Skeletal muscle tissue (tissue), 3 donors: ENCODE measurements at regions not wholly inside any gene's neighbourhood (a gene's known extent, or its start where the extent isn't known, plus 50 kb on each side); places are given as distances from the start of the nearest gene placed in this dataset.

Source experiments
- H3K27ac ChIP-seq: one replicate; pipeline ENCODE4 v1.7.0; 2013; ENCODE audit warnings: mild to moderate bottlenecking, low read depth, low read length, inconsistent platforms
- H3K27me3 ChIP-seq, 3 donors: one replicate each; pipeline ENCODE4 v1.7.0; 2013; ENCODE audit warnings: low read length in 3 of 3; ENCODE audit not compliant: control insufficient read depth in 3 of 3, insufficient read depth in 3 of 3
- H3K36me3 ChIP-seq, 3 donors: one replicate each; pipeline ENCODE4 v1.7.0; 2013; ENCODE audit warnings: low read length in 3 of 3; ENCODE audit not compliant: control insufficient read depth in 3 of 3, insufficient read depth in 3 of 3
- H3K4me1 ChIP-seq, 3 donors: one replicate each; pipeline ENCODE4 v1.7.0; 2013; ENCODE audit warnings: low read length in 3 of 3, mild to moderate bottlenecking in 3 of 3; ENCODE audit not compliant: control insufficient read depth in 3 of 3, insufficient read depth in 3 of 3
- H3K4me3 ChIP-seq, 3 donors: one replicate each; pipeline ENCODE4 v1.7.0; 2013; ENCODE audit warnings: low read length in 3 of 3
- H3K9ac ChIP-seq, 3 donors: one replicate each; pipeline ENCODE4 v1.7.0; 2013; ENCODE audit warnings: low read length in 3 of 3, mild to moderate bottlenecking in 3 of 3, moderate library complexity in 2 of 3, low read depth in 1 of 3
- H3K9me3 ChIP-seq, 3 donors: one replicate each; pipeline ENCODE4 v1.7.0; 2013; ENCODE audit warnings: low read length in 3 of 3; ENCODE audit not compliant: control insufficient read depth in 3 of 3
- donor health status: Osteomylitis.

GRCh38 chr6:104623052-104623690 is 236.5 kb downstream of the HACE1 start:
- no peak overlapping the region for H3K27ac ChIP-seq
- no peaks in the 10 kb centered on the region for H3K9me3 ChIP-seq
- H3K27me3 ChIP-seq, result no peaks in the 10 kb centered on the region
- no peak overlapping the region for H3K9ac ChIP-seq
- no peak overlapping the region for H3K4me3 ChIP-seq
- H3K4me1 ChIP-seq, result no peaks in the 10 kb centered on the region
- no peaks in the 10 kb centered on the region for H3K36me3 ChIP-seq

DNA sequence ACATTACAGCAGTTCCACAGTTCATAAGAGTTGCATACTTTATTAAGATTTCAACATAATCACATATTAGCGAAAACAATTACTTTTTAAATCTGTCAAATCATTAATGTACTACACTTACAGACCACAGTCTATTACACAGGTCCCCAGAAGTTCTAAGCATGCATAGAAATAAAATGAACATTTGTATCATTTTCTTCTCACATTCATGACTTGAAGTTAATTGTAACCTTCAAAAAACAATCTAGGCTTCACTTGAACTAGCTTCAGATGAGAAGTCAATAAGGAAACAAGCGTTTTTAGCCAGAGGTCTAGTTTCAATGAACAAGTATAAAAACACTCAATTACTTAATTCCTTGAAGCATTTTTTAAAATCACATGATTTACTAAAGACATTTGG is 238.3 kb downstream of the HACE1 start:
- H3K36me3 ChIP-seq, result no peaks in the 10 kb centered on the region
- no peak overlapping the region for H3K27ac ChIP-seq
- H3K27me3 ChIP-seq, result no peaks in the 10 kb centered on the region
- no peak overlapping the region for H3K4me3 ChIP-seq
- no peak overlapping the region for H3K9ac ChIP-seq
- no peaks in the 10 kb centered on the region for H3K4me1 ChIP-seq
- no peaks in the 10 kb centered on the region for H3K9me3 ChIP-seq

GRCh38 chr6:104617591-104617990 is 242.1 kb downstream of the HACE1 start:
- Histone ChIP-seq H3K36me3 (no peaks in the 10 kb centered on the region), H3K27ac (no peak overlapping the region), H3K27me3 (no peaks in the 10 kb centered on the region), H3K9ac (no peak overlapping the region), H3K4me1 (no peaks in the 10 kb centered on the region), H3K9me3 (no peaks in the 10 kb centered on the region), H3K4me3 (no peak overlapping the region)

DNA sequence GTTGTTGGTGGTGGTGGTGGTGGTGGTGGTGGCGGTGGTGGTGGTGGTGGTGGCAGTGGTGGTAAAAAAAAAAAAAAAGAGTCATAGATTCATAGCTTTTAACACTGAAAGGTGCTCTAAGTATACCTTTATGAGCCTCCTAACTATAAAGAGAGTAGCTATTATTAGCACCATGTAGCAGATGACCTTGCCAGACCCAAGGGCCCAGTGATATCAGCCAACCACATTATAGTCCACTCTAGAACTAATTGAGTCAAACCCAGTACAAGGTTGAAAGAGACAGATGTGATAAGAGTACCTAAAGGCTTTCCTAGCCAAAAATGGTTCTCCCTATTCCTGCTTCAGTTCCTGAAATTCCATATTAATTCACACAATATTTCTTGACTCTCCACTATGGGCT is 245.3 kb downstream of the HACE1 start:
- Histone ChIP-seq H3K27me3 (no peaks in the 10 kb centered on the region), H3K36me3 (no peaks in the 10 kb centered on the region), H3K4me3 (no peak overlapping the region), H3K9me3 (peaks cover 0 to 2% (median 0%) of the 10 kb centered on the region in 3 donors), H3K9ac (no peak overlapping the region), H3K4me1 (no peaks in the 10 kb centered on the region), H3K27ac (no peak overlapping the region)

DNA sequence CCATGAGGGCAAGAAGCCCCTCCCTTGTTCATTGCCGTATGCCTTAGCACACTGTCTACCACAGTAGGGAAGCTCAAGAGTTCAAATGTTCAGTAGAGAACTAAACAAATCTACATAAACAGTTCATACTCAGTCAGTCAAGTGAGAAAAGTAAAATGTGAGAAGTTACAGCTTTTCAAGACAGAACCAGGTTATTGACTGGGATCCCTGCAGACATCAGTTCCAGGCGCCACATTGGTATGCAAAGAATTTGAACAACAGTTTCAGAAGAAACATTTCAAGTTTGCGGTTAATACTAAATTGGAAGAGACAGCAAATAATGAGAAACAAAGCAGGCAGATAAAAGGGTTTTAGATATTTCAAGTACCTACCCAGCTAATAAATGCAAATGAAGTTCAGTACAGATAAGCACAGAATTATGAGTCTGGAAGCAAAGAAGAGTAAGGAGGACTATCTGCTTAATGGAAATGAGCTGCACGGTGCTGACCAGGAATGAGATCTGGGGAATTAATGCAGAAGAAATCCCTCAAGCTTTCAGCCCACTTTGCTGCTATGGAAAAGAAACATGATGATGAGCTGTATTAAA is 246.2 kb downstream of the HACE1 start:
- Histone ChIP-seq H3K27ac (no peak overlapping the region), H3K9me3 (peaks cover 0 to 2% (median 0%) of the 10 kb centered on the region in 3 donors), H3K9ac (no peak overlapping the region), H3K27me3 (no peaks in the 10 kb centered on the region), H3K4me3 (no peak overlapping the region), H3K4me1 (no peaks in the 10 kb centered on the region), H3K36me3 (no peaks in the 10 kb centered on the region)

DNA sequence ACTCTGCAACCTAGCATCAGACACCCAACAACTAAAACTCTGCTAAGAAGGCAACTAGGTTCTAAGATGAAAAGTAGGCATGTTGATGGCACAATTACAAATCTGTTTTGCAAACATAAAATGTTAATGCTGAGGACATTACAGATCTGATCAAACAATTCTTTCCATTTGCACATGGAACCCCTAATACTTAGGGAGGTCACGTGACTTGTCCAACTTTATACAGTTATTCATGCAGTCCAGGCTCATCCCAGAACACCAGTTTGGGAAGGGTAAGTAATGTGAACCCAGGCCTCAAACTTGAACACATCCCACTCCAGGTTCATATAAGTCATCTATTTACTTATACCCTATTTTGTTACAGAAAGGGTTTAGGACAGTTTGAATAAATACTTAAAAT is 247.2 kb downstream of the HACE1 start:
- no peak overlapping the region for H3K9ac ChIP-seq

GRCh38 chr6:104608101-104608500 is 251.6 kb downstream of the HACE1 start:
- H3K4me1 ChIP-seq, result no peaks in the 10 kb centered on the region
- H3K27me3 ChIP-seq, result no peaks in the 10 kb centered on the region
- H3K9me3 ChIP-seq, result peaks cover 0 to 2% (median 0%) of the 10 kb centered on the region in 3 donors
- H3K4me3 ChIP-seq, result no peak overlapping the region
- no peak overlapping the region for H3K9ac ChIP-seq
- H3K27ac ChIP-seq, result no peak overlapping the region
- H3K36me3 ChIP-seq, result no peaks in the 10 kb centered on the region

More for the DNA sequence above, 247.2 kb downstream of the HACE1 start:
- Histone ChIP-seq H3K9me3 (peaks cover 0 to 2% (median 0%) of the 10 kb centered on the region in 3 donors), H3K4me3 (no peak overlapping the region), H3K4me1 (no peaks in the 10 kb centered on the region), H3K27ac (no peak overlapping the region), H3K27me3 (no peaks in the 10 kb centered on the region), H3K36me3 (no peaks in the 10 kb centered on the region)

DNA sequence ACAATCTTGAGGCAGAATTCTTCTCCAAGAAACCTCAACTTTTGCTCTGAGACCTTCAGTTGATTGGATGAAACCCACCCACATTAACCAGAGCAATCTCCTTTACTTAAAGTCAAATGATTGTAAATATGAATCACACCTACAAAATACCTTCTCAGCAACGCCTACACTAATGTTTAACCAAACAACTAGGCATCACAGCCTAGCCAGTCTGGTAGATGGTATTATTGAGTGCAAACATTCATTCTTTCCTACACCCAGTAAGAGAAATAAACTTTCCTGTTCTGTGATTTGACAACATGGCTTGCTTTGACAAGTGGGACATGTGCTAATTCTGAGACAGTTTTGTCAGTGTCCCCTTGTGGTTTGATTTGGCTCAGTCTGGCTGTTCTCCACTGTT is 252.2 kb downstream of the HACE1 start:
- Histone ChIP-seq H3K9ac (no peak overlapping the region), H3K36me3 (no peaks in the 10 kb centered on the region), H3K9me3 (peaks cover 0 to 2% (median 0%) of the 10 kb centered on the region in 3 donors), H3K27me3 (no peaks in the 10 kb centered on the region), H3K4me1 (no peaks in the 10 kb centered on the region), H3K4me3 (no peak overlapping the region), H3K27ac (no peak overlapping the region)

DNA sequence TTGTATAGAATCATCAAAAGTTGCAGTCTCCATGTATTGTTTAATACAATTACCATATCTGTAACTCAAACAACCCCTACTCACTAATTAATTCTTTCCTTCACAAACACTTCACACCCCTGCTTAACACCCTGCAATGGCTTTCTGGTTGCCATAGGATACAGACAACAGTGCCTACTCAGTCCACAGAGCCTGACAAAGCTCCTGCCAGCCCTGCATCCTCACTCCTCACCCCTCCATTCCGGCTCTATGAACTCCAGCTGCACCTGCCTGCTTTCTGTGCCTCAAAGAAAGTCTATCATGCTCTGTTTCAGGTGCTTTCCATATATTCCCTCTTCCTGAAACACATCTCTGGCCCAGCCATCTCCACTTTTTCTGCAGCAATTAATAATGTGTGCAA is 253.4 kb downstream of the HACE1 start:
- Histone ChIP-seq H3K9me3 (no peaks in the 10 kb centered on the region), H3K4me1 (no peaks in the 10 kb centered on the region), H3K4me3 (no peak overlapping the region), H3K27me3 (no peaks in the 10 kb centered on the region), H3K9ac (no peak overlapping the region), H3K27ac (no peak overlapping the region), H3K36me3 (no peaks in the 10 kb centered on the region)

- H3K4me1 ChIP-seq, result no peaks in the 10 kb centered on the region
- H3K36me3 ChIP-seq, result no peaks in the 10 kb centered on the region
- no peaks in the 10 kb centered on the region for H3K9me3 ChIP-seq
- no peak overlapping the region for H3K4me3 ChIP-seq
- no peak overlapping the region for H3K9ac ChIP-seq
- no peaks in the 10 kb centered on the region for H3K27me3 ChIP-seq
- no peak overlapping the region for H3K27ac ChIP-seq
Observed at GRCh38 chr6:104604685-104605084, 255.0 kb downstream of the HACE1 start.
